SKM-1 (cell line): ENCODE measurements at regions not wholly inside any gene's neighbourhood (a gene's known extent, or its start where the extent isn't known, plus 50 kb on each side); places are given as distances from the start of the nearest gene placed in this dataset.
"Not testable (repeated sequence)": the region's sequence is repeated elsewhere in the genome, so short reads cannot be mapped to it uniquely, and the experiment has no call there.

Experiments used
- DNase-seq: peaks from one replicate; lab custom pipeline; 2025; ENCODE audit not compliant: unreplicated experiment; lab: John Stamatoyannopoulos, UW

DNA sequence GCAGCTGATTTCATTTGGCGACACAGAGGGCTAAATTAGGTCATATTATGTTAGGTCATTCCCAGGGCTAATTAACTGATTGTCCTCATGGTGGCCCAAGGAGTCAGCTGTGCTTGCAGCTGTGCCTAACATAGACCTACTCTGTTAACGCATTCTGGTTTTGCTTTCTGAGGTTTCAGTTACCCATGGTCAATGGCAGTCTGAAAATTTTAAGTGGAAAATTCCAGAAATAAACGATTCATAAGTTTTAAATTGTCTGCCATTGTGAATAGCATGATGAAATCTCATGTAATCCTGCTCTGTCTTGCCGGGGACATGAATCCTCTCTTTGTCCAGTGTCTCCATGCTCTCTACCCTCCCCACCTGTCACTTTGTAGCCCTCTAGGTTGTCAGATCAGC is 168.7 kb downstream of the KCNS3 start:
- DNase-seq, result no peak

DNA sequence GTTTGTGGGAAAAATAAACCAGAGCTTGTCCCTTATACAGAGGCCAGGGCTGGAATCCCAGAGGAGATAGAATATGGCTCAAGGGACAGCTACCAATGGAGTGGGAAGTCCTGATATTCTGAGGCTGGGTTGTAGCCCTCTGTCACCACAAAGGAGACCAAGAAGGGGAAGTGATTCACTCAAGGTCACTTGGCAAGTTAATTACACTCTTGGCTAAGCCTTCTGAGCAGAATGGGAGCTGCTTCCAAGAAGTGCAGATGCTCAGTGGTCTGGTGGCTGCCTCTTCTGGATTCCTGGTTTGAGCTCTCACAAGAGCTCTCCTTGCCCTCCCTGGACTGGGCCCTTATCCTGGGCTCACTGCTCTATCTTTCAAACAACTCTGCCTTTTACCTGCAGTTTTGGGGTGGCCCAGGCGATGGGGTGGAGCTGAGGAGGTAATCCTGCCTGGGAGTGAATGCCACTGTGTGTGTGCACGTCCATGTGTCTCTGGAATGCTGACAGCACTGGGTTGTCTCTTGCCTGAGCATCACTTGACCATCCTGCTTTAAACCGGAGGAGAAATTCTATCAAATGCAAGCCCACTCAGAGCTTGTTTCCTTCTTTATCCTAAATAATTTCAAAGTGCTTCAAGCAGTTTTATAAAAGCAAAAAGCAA is 168.2 kb downstream of the KCNS3 start:
- peak; percentile 14 for DNase-seq

DNA sequence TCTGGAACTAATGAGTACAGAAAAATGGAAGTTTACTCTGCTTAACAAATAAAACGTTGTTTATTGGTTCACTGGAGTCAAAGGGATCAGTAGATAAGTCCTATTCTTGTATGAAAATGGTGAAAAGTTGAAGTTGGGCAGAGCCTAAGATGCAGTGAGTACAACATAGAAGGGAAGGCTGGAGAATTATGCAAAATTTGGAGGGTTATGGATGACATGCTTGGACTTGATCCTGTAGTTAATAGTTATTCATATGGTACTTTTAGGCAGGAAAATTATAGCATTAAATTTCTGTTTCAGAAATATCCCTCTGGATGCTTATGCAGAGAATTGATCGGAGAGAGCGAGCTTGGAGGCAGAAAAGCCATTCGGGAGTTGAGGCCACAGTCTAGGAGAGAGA is 167.6 kb downstream of the KCNS3 start:
- no peak for DNase-seq

DNA sequence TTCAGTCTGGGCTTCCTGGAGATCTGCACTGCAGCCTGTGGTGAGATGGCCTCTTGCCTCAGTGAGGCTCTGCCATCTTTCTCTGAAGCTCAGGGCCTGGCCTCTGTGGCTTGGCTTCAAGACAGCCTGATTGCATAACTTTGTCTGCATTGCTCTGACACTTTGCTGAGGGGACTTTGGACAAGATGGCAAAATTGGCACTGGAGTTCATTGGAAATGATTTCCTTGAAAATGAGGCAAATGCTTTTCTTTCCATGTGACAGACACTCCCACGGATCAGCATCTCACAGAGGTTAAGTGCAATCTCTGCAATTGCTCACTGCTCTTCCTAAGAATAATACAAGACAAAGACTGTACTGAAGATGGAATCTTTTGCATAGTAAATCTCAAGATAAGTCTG is 166.8 kb downstream of the KCNS3 start:
- no peak for DNase-seq

DNA sequence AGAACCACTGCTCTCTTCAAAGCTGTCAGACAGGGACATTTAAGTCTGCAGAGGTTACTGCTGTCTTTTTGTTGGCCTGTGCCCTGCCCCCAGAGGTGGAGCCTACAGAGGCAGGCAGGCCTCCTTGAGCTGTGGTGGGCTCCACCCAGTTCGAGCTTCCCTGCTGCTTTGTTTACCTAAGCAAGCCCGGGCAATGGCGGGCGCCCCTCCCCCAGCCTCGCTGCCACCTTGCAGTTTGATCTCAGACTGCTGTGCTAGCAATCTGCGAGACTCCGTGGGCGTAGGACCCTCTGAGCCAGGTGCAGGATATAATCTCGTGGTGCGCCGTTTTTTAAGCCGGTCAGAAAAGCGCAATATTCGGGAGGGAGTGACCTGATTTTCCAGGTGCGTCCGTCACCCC is 138.9 kb downstream of the KCNS3 start:
- not testable (repeated sequence) for DNase-seq

DNA sequence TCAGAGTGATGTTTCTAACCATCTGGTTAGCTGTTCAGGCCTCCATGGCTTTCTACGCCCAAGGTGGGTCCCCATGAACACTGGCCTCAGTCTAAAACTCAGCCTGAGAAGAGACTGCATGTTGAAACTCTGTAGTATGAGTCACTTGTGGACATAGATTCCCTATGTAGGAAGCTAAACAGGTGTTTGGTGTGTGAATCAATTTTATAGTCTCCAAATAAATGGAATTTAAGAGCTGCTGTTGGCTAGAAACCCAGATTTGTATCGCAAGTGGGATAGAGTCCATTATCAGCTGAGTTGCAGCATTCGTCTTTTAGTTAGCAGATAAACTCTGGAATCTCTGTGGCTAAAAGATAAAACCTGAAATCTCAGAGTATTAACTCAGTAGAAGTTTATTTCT is 131.4 kb downstream of the KCNS3 start:
- DNase-seq, result no peak

DNA sequence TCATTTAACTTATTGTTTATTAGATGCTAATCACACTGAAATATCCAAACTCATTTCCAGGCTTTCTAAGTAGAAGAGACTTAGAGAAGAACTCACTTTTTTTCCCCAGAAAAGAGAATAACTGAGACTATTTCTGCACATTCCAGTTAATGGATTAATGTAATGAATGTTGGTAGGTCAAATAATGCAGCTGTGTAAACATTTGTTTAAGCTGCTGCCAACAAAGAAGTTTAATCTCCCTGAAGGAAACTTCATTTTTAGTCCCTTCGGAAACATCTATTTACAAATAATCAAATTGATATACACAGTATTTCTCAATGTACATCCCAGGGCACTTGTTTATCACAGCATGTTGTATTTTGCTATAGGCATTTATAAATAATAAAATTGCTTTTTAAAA is 126.9 kb downstream of the KCNS3 start:
- no peak for DNase-seq

DNA sequence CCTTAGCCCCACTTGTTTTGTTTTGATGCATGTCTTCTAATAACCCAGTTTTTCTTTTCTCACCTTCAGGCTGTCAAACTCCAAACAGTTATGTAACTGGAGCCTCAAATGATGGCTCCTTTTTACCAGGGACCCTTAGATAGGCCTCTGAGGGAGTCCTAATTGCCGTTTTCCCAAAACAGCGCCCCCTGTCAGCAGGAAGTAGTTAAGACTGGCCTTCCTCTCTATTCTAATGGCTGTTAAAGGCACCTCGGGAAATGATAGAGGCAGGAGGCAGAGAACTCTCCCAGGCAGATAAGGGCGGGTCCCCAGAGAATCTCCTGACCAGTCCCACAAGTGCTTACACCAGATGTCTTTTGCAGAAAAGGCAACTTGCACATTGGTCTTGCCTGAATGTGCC is 123.2 kb downstream of the KCNS3 start:
- DNase-seq, result no peak

DNA sequence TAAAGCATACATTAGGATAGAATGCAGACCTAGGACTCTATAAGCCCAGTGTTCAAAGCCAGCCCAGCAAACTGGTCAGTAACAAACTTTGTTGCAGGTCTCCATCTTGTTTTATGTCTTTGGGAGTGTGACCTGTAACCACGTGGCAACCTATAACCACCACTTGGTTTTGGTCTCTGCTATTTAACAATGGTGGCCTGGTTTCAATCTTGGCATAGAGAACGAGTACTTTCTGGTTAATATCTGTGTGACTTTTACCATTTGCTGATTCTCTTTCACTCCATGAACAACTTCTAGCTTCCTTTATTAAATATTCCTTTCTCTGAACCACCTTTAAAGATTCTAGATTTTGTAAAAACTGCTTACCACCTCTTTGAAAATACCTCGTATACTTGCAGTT is 118.5 kb downstream of the KCNS3 start:
- DNase-seq, result no peak

DNA sequence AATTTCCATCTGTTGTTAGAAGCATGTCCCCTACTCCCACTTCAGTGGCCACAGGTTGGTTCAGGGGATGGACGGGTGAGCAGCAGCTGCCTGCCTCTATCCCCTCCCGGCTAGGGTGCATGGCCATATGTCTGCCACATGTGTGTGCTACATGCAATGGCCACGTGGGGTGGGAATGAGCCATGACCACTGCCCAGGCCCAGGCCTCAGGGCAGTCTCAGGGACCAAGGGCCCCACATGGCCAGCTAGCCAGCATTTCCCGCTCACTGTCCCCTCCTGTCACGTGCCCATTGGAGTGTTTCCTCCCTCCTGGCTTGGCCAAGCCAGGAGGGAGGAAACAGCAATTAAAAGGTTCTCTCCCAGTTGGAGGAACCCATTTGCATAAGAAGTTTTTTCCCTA is 117.1 kb downstream of the KCNS3 start:
- DNase-seq, result no peak
